ENCODE measurements at regions not wholly inside any gene's neighbourhood (a gene's known extent, or its start where the extent isn't known, plus 50 kb on each side); places are given as distances from the start of the nearest gene placed in this dataset.

DNA sequence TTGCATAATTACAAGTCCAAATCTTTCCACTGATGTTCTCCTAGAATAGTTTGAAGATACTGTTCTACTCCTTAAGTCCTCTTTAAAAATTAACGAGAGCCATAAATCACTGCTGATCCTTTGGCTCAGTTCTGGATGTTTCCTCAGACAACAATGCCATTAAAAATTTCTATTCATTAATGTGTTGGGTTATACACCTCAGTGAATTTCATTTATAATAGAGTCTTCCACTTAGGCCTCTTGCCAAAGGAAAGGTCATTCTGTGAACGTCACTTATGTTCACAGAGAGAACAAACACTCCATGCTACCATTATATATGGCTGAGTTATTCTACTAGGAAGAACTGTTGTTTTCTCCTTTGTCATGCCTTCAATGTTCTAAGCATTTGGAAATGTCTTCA is 1472.3 kb upstream of the CELF4 start:
- Histone ChIP-seq H3K9me1 (replicated peaks; ENCODE audit: control insufficient read depth, extremely low read depth, insufficient read depth, low read length) (no peaks in the 10 kb centered on the region), H4K20me1 (replicated peaks; ENCODE audit: control insufficient read depth, extremely low read depth, insufficient read depth, low read length) (no peaks in the 10 kb centered on the region), H3K36me3 (ENCODE audit: control insufficient read depth in 2 of 2, extremely low read depth in 1 of 2, insufficient read depth in 2 of 2, low read length in 2 of 2) (no peaks in the 10 kb centered on the region), H3K9me3 (replicated peaks; ENCODE audit: control insufficient read depth, insufficient read depth, low read length) (no peaks in the 10 kb centered on the region), H3K27me3 (ENCODE audit: control insufficient read depth in 2 of 2, insufficient read depth in 2 of 2, low read length in 2 of 2) (peaks cover 1 to 3% of the 10 kb centered on the region in 2 experiments), H2AFZ (ENCODE audit: low read depth, low read length) (no peak overlapping the region), H3K9ac (replicated peaks; ENCODE audit: extremely low read depth, insufficient read depth, low read length) (no peak overlapping the region), H3K4me2 (ENCODE audit: insufficient read depth, low read length) (no peak overlapping the region), H3K4me1 (ENCODE audit: control insufficient read depth, extremely low read depth, insufficient read depth, low read length) (no peaks in the 10 kb centered on the region), H3K79me2 (ENCODE audit: control insufficient read depth, insufficient read depth, low read length) (no peaks in the 10 kb centered on the region), H3K4me3 (replicated peaks in 1 of 3; ENCODE audit: insufficient read depth in 1 of 3, low read depth in 1 of 3, low read length in 3 of 3) (no peak overlapping the region), H3K27ac (ENCODE audit: insufficient read depth, low read depth, low read length) (no peak overlapping the region)
- no TSS peak for BruUV-seq (replicated peaks)
- CTCF ChIA-PET = no interaction called here
- intact Hi-C loops (cut with micrococcal nuclease) (no loop called here), dilution Hi-C loops (cut with MboI; ENCODE audit: extremely low pct_ligation_motif_present, low sequenced_read_pairs) (no loop called here)
- POLR2A ChIA-PET = no interaction called here
- DNase-seq (ENCODE audit: low read depth, low spot score) (no peak), FAIRE-seq (no peak)
- TF ChIP-seq POLR2AphosphoS5 (IDR thresholded peaks at IDR 0.05; ENCODE audit: insufficient read depth, low read depth, low read length) = no peak
- TF ChIP-seq EZH2 (IDR thresholded peaks at IDR 0.05; ENCODE audit: borderline replicate concordance, low read depth, low read length, severe bottlenecking) = no peak
- no peak for TF ChIP-seq JUN (IDR thresholded peaks at IDR 0.05; ENCODE audit: borderline replicate concordance, insufficient read depth, insufficient read length, low read depth)
- no peak for TF ChIP-seq MYC (IDR thresholded peaks at IDR 0.05; ENCODE audit: low read depth, low read length)
- TF ChIP-seq, protein P1, sequence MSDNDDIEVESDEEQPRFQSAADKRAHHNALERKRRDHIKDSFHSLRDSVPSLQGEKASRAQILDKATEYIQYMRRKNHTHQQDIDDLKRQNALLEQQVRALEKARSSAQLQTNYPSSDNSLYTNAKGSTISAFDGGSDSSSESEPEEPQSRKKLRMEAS (IDR thresholded peaks at IDR 0.05; ENCODE audit: insufficient read depth, insufficient read length) = no peak
- no peak for TF ChIP-seq FOS (IDR thresholded peaks at IDR 0.05; ENCODE audit: borderline replicate concordance, insufficient read depth, low read length)
- TF ChIP-seq, protein P2, sequence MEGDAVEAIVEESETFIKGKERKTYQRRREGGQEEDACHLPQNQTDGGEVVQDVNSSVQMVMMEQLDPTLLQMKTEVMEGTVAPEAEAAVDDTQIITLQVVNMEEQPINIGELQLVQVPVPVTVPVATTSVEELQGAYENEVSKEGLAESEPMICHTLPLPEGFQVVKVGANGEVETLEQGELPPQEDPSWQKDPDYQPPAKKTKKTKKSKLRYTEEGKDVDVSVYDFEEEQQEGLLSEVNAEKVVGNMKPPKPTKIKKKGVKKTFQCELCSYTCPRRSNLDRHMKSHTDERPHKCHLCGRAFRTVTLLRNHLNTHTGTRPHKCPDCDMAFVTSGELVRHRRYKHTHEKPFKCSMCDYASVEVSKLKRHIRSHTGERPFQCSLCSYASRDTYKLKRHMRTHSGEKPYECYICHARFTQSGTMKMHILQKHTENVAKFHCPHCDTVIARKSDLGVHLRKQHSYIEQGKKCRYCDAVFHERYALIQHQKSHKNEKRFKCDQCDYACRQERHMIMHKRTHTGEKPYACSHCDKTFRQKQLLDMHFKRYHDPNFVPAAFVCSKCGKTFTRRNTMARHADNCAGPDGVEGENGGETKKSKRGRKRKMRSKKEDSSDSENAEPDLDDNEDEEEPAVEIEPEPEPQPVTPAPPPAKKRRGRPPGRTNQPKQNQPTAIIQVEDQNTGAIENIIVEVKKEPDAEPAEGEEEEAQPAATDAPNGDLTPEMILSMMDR (IDR thresholded peaks at IDR 0.05; ENCODE audit: extremely low read depth in 1 of 2, insufficient read depth in 1 of 2, low read depth in 1 of 2, low read length in 2 of 2) = no peak
- TF ChIP-seq POLR2A (IDR thresholded peaks at IDR 0.05; ENCODE audit: low read depth, low read length) = no peak
- TF ChIP-seq GATA2 (IDR thresholded peaks at IDR 0.05; ENCODE audit: insufficient read depth, insufficient read length, low read depth, low read length) = no peak

All from endothelial cell of umbilical vein (primary cell).